Mesodermal cell (in vitro differentiated cells): ENCODE measurements at regions not wholly inside any gene's neighbourhood (a gene's known extent, or its start where the extent isn't known, plus 50 kb on each side); places are given as distances from the start of the nearest gene placed in this dataset.

ENCODE experiments used
- H3K27ac ChIP-seq: 2 replicates; pipeline ENCODE4 v1.7.0; 2013; ENCODE audit warnings: mild to moderate bottlenecking, low read depth, low read length, moderate library complexity; ENCODE audit not compliant: severe bottlenecking
- H3K36me3 ChIP-seq: 2 replicates; pipeline ENCODE4 v1.7.1; 2013; ENCODE audit warnings: mild to moderate bottlenecking, low read length, moderate library complexity; ENCODE audit not compliant: control insufficient read depth, insufficient read depth
- H3K4me1 ChIP-seq: one replicate; pipeline ENCODE4 v1.7.1; 2013; ENCODE audit warnings: mild to moderate bottlenecking, low read length; ENCODE audit not compliant: insufficient read depth, control insufficient read depth, poor library complexity, severe bottlenecking
- H3K4me3 ChIP-seq: 2 replicates; pipeline ENCODE4 v1.7.0; 2013; ENCODE audit warnings: low read length, control low read depth, mild to moderate bottlenecking; ENCODE audit not compliant: insufficient read depth, poor library complexity, severe bottlenecking; ENCODE audit errors: extremely low read depth
- H3K9me3 ChIP-seq: 2 replicates; pipeline ENCODE4 v1.7.1; 2013; ENCODE audit warnings: mild to moderate bottlenecking, low read length, moderate library complexity; ENCODE audit not compliant: control insufficient read depth
- WGBS, 2 experiments: methylation state at CpG; one replicate each; pipeline ENCODE4 v1.1.5; 2013; ENCODE audit warnings: missing lambda C conversion rate in 2 of 2; ENCODE audit not compliant: insufficient coverage in 2 of 2; 5-methylcytosine and 5-hydroxymethylcytosine counted together

DNA sequence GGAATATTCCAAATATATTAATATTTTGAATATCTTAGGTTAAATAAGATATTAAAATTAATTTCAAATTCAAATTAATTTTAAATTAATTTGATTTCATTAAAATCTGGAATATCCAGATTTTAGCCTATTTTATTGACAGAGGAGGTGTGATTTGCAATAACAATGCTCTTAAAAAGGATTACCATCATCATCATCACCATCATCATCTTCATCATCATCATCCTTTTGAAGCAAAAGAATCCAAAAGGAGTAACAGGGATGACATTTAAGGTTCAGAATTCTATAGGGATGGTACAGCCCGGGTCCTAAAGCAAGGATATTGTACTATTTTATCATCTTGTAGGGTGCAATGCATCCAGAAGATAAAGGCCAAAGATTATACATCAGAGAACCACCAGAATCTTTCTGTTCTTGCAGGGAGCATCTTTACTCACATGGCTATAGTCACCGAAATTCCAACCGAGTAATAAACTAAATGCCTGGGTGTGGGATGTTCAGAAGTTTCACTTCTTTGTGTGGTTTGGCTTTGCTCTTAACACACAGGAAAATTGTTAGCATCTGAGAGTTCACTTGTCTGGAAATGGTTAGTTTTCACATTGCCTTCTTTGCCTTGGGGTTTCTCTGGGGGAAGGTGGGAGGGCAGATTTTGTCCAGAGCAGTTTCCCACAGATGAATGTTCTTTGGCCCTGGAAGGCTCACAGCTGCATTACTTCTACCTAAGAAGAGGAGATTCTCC is 99.1 kb upstream of the ITGA6 start:
- Histone ChIP-seq H3K36me3 (no peaks in the 10 kb centered on the region), H3K4me1 (peaks cover 5% of the 10 kb centered on the region), H3K4me3 (no peak overlapping the region), H3K9me3 (no peaks in the 10 kb centered on the region), H3K27ac (no peak overlapping the region)
- 83 to 92% methylated on average over 2 of the region's 3 CpGs for WGBS, 2 experiments

- Histone ChIP-seq H3K4me3 (no peak overlapping the region), H3K27ac (no peak overlapping the region), H3K4me1 (peaks cover 5% of the 10 kb centered on the region), H3K36me3 (no peaks in the 10 kb centered on the region), H3K9me3 (no peaks in the 10 kb centered on the region)
- 85 to 94% methylated on average over 2 of the region's 2 CpGs for WGBS, 2 experiments
These were observed 98.0 kb upstream of the ITGA6 start for GRCh38 chr2:172329416-172329773.

GRCh38 chr2:172329774-172330671 is 97.4 kb upstream of the ITGA6 start:
- 87 to 89% methylated on average over 10 to 14 of the region's 14 CpGs for WGBS, 2 experiments
- Histone ChIP-seq H3K9me3 (no peaks in the 10 kb centered on the region), H3K4me3 (no peak overlapping the region), H3K27ac (no peak overlapping the region), H3K4me1 (peaks cover under 1% of the 10 kb centered on the region), H3K36me3 (no peaks in the 10 kb centered on the region)

DNA sequence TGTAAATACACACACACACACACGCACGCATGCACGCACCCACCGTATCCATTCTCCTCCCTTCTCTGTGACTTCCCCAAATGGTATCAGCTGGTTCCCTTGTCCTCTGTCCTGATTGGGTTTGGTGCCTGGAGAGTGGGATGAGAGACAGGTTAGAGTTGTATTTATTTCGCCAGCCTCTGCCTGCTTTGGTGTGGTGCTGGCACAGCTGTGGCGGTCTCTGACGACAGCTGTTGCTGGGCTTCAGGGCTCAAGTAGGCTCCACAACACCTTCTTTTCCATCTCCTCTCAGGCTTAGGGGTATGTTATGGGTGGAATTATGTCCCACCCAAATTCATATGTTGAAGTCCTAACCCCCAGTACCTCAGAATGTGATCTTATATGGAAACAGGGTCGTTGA is 94.9 kb upstream of the ITGA6 start:
- H3K36me3 ChIP-seq, result no peaks in the 10 kb centered on the region
- 83% methylated on average over 2 of the region's 8 CpGs; no CpG with 5 or more reads in 1 of the 2 experiments for WGBS, 2 experiments
- no peaks in the 10 kb centered on the region for H3K9me3 ChIP-seq
- H3K4me3 ChIP-seq, result no peak overlapping the region
- no peak overlapping the region for H3K27ac ChIP-seq
- H3K4me1 ChIP-seq, result peaks cover 6% of the 10 kb centered on the region

GRCh38 chr2:172333235-172333977 is 94.0 kb upstream of the ITGA6 start:
- no CpG with 5 or more reads among the region's 5 CpGs for WGBS, 2 experiments
- Histone ChIP-seq H3K4me1 (peaks cover 6% of the 10 kb centered on the region), H3K9me3 (no peaks in the 10 kb centered on the region), H3K27ac (peak overlapping the region; percentile 8), H3K36me3 (no peaks in the 10 kb centered on the region), H3K4me3 (no peak overlapping the region)

GRCh38 chr2:172333978-172334330 is 93.4 kb upstream of the ITGA6 start:
- Histone ChIP-seq H3K27ac (no peak overlapping the region), H3K4me1 (peaks cover 6% of the 10 kb centered on the region), H3K36me3 (no peaks in the 10 kb centered on the region), H3K4me3 (no peak overlapping the region), H3K9me3 (no peaks in the 10 kb centered on the region)
- WGBS, 2 experiments, result no CpG with 5 or more reads among the region's 1 CpG

DNA sequence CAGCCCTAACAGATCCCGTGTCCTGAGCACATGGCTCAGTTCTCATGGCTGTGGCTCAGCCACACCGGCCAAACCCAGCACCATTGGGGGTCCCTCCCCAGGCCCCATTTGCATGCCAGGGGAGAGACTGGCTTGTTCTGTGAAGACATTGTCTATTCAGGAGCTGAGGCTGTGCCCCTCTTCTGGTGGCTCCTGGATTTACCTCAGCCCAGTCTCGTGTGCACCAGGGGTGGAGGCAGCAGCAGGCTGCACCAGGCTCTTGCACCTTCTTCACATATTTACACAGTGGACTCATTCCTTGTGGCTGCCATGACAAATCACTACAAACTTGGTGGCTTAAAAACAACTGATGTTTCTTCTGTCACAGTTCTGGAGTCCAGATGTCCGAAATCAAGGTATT is 92.4 kb upstream of the ITGA6 start:
- WGBS, 2 experiments, result 77 to 86% methylated on average over 4 of the region's 4 CpGs
- H3K36me3 ChIP-seq, result no peaks in the 10 kb centered on the region
- H3K27ac ChIP-seq, result no peak overlapping the region
- no peak overlapping the region for H3K4me3 ChIP-seq
- peaks cover 6% of the 10 kb centered on the region for H3K4me1 ChIP-seq
- no peaks in the 10 kb centered on the region for H3K9me3 ChIP-seq

GRCh38 chr2:172335736-172336135 is 91.7 kb upstream of the ITGA6 start:
- H3K4me1 ChIP-seq, result peaks cover 6% of the 10 kb centered on the region
- no peaks in the 10 kb centered on the region for H3K9me3 ChIP-seq
- H3K27ac ChIP-seq, result no peak overlapping the region
- no peak overlapping the region for H3K4me3 ChIP-seq
- no peaks in the 10 kb centered on the region for H3K36me3 ChIP-seq
- whole genome bisulfite sequencing, 2 experiments, result 42 to 67% methylated on average over 2 to 3 of the region's 4 CpGs

DNA sequence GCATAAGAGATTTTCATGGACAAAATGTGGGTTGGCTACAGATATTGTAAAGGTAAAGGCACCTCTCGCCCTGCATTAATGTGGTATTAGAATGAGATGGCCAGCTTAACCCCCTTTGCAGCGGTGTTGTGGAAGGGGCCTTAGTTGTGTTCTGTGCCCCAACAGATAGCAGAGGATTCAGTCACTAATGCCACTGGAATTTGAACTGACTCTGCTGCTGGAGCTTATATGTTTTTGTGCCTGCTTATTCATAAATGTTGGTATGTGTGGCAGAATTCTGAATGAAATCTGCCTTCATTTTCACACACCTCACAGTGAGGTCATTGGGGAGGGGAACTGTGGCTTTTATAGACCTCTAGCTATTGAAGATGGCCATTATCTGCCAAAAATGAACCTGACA is 90.7 kb upstream of the ITGA6 start:
- no peak overlapping the region for H3K27ac ChIP-seq
- 45% methylated on average over 2 of the region's 2 CpGs; no CpG with 5 or more reads in 1 of the 2 experiments for WGBS, 2 experiments
- H3K4me3 ChIP-seq, result no peak overlapping the region
- no peaks in the 10 kb centered on the region for H3K36me3 ChIP-seq
- H3K9me3 ChIP-seq, result no peaks in the 10 kb centered on the region
- H3K4me1 ChIP-seq, result peaks cover 6% of the 10 kb centered on the region

- no peaks in the 10 kb centered on the region for H3K36me3 ChIP-seq
- H3K4me3 ChIP-seq, result no peak overlapping the region
- no peak overlapping the region for H3K27ac ChIP-seq
- peaks cover 8% of the 10 kb centered on the region for H3K4me1 ChIP-seq
- 53 to 57% methylated on average over 3 of the region's 6 CpGs for WGBS, 2 experiments
- no peaks in the 10 kb centered on the region for H3K9me3 ChIP-seq
These were observed 87.9 kb upstream of the ITGA6 start for GRCh38 chr2:172339371-172340010.
